MM.1S (cell line): ENCODE measurements at regions not wholly inside any gene's neighbourhood (a gene's known extent, or its start where the extent isn't known, plus 50 kb on each side); places are given as distances from the start of the nearest gene placed in this dataset.

Experiments used
- DNase-seq: peaks from one replicate; pipeline ENCODE4 v3.0.0-alpha.2; 2015
- H2AFZ ChIP-seq: fragments of 300-600 bp; sonication (generic); 2 replicates; pipeline ENCODE4 v1.6.0; 2016; ENCODE audit warnings: antibody characterized with exemption, low read length
- H3F3A ChIP-seq: fragments of 300-600 bp; sonication (generic); 2 replicates; pipeline ENCODE4 v1.6.1; 2016; ENCODE audit warnings: mild to moderate bottlenecking, antibody characterized with exemption, low read length, moderate library complexity, mixed read lengths; ENCODE audit not compliant: insufficient read depth
- H3K27ac ChIP-seq: fragments of 300-600 bp; sonication (generic); 2 replicates; pipeline ENCODE4 v1.5.1; 2016; ENCODE audit warnings: mild to moderate bottlenecking, low read length
- H3K27me3 ChIP-seq: fragments of 300-600 bp; sonication (generic); replicated peaks from 2 replicates; pipeline ENCODE4 v1.6.0; 2016; ENCODE audit warnings: low read length; ENCODE audit not compliant: insufficient read depth
- H3K36me3 ChIP-seq: fragments of 300-600 bp; sonication (generic); replicated peaks from 2 replicates; pipeline ENCODE4 v1.6.1; 2016; ENCODE audit warnings: mild to moderate bottlenecking, low read length, mixed read lengths; ENCODE audit not compliant: insufficient read depth
- H3K4me1 ChIP-seq: fragments of 300-600 bp; sonication (generic); 2 replicates; pipeline ENCODE4 v1.6.1; 2016; ENCODE audit warnings: low read length, mixed read lengths
- H3K4me2 ChIP-seq: fragments of 300-600 bp; sonication (generic); 2 replicates; pipeline ENCODE4 v1.6.0; 2016; ENCODE audit warnings: low read depth, low read length
- H3K4me3 ChIP-seq: fragments of 300-600 bp; sonication (generic); 2 replicates; pipeline ENCODE4 v1.5.1; 2016; ENCODE audit warnings: low read length, mixed read lengths
- H3K79me2 ChIP-seq: fragments of 300-600 bp; sonication (generic); 2 replicates; pipeline ENCODE4 v1.6.1; 2016; ENCODE audit warnings: mixed run types, low read length, mixed read lengths
- H3K9ac ChIP-seq: fragments of 300-600 bp; sonication (generic); 2 replicates; pipeline ENCODE4 v1.6.1; 2016; ENCODE audit warnings: low read length, mixed read lengths
- H3K9me2 ChIP-seq: fragments of 300-600 bp; sonication (generic); replicated peaks from 2 replicates; pipeline ENCODE4 v1.6.1; 2016; ENCODE audit warnings: mild to moderate bottlenecking, low read length, mixed read lengths; ENCODE audit not compliant: insufficient read depth
- H3K9me3 ChIP-seq: fragments of 300-600 bp; sonication (generic); replicated peaks from 2 replicates; pipeline ENCODE4 v1.6.1; 2016; ENCODE audit warnings: mild to moderate bottlenecking, low read length, mixed read lengths; ENCODE audit not compliant: insufficient read depth
- H4K20me1 ChIP-seq: fragments of 300-600 bp; sonication (generic); 2 replicates; pipeline ENCODE4 v1.6.1; 2016; ENCODE audit warnings: mild to moderate bottlenecking, low read length, moderate library complexity, mixed read lengths; ENCODE audit not compliant: insufficient read depth
- CTCF ChIP-seq: fragments of 300-600 bp; sonication (generic); IDR thresholded peaks from 2 replicates; pipeline ENCODE4 v1.5.1; 2016; ENCODE audit warnings: antibody characterized with exemption, low read length, mixed read lengths
- EZH2 ChIP-seq: fragments of 300-600 bp; sonication (generic); optimal IDR thresholded peaks from 2 replicates; pipeline ENCODE3; 2017; ENCODE audit warnings: low read depth, mild to moderate bottlenecking, antibody characterized with exemption, low read length, mixed read lengths
- EZH2phosphoT487 ChIP-seq: fragments of 300-600 bp; sonication (generic); IDR thresholded peaks from 2 replicates; pipeline ENCODE4 v1.6.1; 2018; ENCODE audit warnings: antibody characterized with exemption, low read length

- Histone ChIP-seq H3K4me1 (no peaks in the 10 kb centered on the region), H3K9me2 (no peaks in the 10 kb centered on the region), H3K27ac (no peak overlapping the region), H3K9ac (no peak overlapping the region), H3K4me3 (no peak overlapping the region), H4K20me1 (no peaks in the 10 kb centered on the region), H3K4me2 (no peak overlapping the region), H3F3A (no peaks in the 10 kb centered on the region), H3K79me2 (no peaks in the 10 kb centered on the region), H2AFZ (no peak overlapping the region), H3K9me3 (no peaks in the 10 kb centered on the region), H3K27me3 (no peaks in the 10 kb centered on the region), H3K36me3 (no peaks in the 10 kb centered on the region)
- TF ChIP-seq EZH2 (no peak), EZH2phosphoT487 (no peak), CTCF (no peak)
- no peak for DNase-seq
Measured at GRCh38 chr1:56099766-56100265, 479.5 kb downstream of the PLPP3 start.

- H3F3A ChIP-seq: no peaks in the 10 kb centered on the region
- no peak overlapping the region for H3K9ac ChIP-seq
- H3K9me2 ChIP-seq: no peaks in the 10 kb centered on the region
- TF ChIP-seq CTCF (no peak), EZH2phosphoT487 (no peak), EZH2 (no peak)
- DNase-seq: no peak
- H4K20me1 ChIP-seq: no peaks in the 10 kb centered on the region
- H3K36me3 ChIP-seq: no peaks in the 10 kb centered on the region
- no peaks in the 10 kb centered on the region for H3K79me2 ChIP-seq
- H3K4me3 ChIP-seq: no peak overlapping the region
- no peak overlapping the region for H3K4me2 ChIP-seq
- H3K27ac ChIP-seq: no peak overlapping the region
- no peaks in the 10 kb centered on the region for H3K27me3 ChIP-seq
- H2AFZ ChIP-seq: no peak overlapping the region
- no peaks in the 10 kb centered on the region for H3K4me1 ChIP-seq
- H3K9me3 ChIP-seq: no peaks in the 10 kb centered on the region
Measured at GRCh38 chr1:56098946-56099345, 480.4 kb downstream of the PLPP3 start.

GRCh38 chr1:56097713-56098112 is 481.6 kb downstream of the PLPP3 start:
- Histone ChIP-seq H3K27me3 (no peaks in the 10 kb centered on the region), H3K4me2 (no peak overlapping the region), H3K9me2 (no peaks in the 10 kb centered on the region), H3K4me3 (no peak overlapping the region), H3K27ac (no peak overlapping the region), H2AFZ (no peak overlapping the region), H4K20me1 (no peaks in the 10 kb centered on the region), H3K9me3 (no peaks in the 10 kb centered on the region), H3F3A (no peaks in the 10 kb centered on the region), H3K4me1 (no peaks in the 10 kb centered on the region), H3K9ac (no peak overlapping the region), H3K36me3 (no peaks in the 10 kb centered on the region), H3K79me2 (no peaks in the 10 kb centered on the region)
- no peak for DNase-seq
- TF ChIP-seq EZH2: no peak
- TF ChIP-seq CTCF: no peak
- no peak for TF ChIP-seq EZH2phosphoT487
